Adrenal gland (tissue), 9 donors: ENCODE measurements at regions not wholly inside any gene's neighbourhood (a gene's known extent, or its start where the extent isn't known, plus 50 kb on each side); places are given as distances from the start of the nearest gene placed in this dataset.

ENCODE experiments used
- DNase-seq, 7 donors: peaks; one replicate each; pipeline ENCODE4 v3.0.0-alpha.2; 2019 to 2020
- H3K27ac ChIP-seq, 5 donors: fragments of 200-600 bp; sonication (generic) in 4 of 5; 1 replicate in 3 of 5; 2 replicates in 2 of 5; pipeline versions ENCODE4 v1.5.1 to v1.8.0; 2016 to 2020; ENCODE audit warnings: mild to moderate bottlenecking in 1 of 5
- H3K27me3 ChIP-seq: fragments of 200-600 bp; 2 replicates; pipeline ENCODE4 v1.8.0; 2021
- H3K36me3 ChIP-seq, 2 donors: fragments of 200-600 bp; replicated peaks in 1 of 2; 1 replicate in 1 of 2; 2 replicates in 1 of 2; pipeline versions ENCODE4 v1.5.1 to v1.8.0; 2018 to 2022
- H3K4me1 ChIP-seq, 2 donors: fragments of 200-600 bp; replicated peaks in 1 of 2; 1 replicate in 1 of 2; 2 replicates in 1 of 2; pipeline versions ENCODE4 v1.5.1 to v1.8.0; 2018 to 2021
- H3K4me3 ChIP-seq, 4 donors: fragments of 200-600 bp; sonication (generic) in 3 of 4; one replicate each; pipeline ENCODE4 v1.5.1; 2016 to 2018
- H3K9me3 ChIP-seq, 3 donors: fragments of 200-600 bp; sonication (generic) in 1 of 3; replicated peaks in 1 of 3; 1 replicate in 2 of 3; 2 replicates in 1 of 3; pipeline versions ENCODE4 v1.5.1 to v1.8.0; 2016 to 2021
- POLR2A ChIP-seq, 2 donors: fragments of 450-650 bp; IDR thresholded peaks; one replicate each; pipeline ENCODE4 v1.6.1; 2017; ENCODE audit warnings: antibody characterized with exemption in 2 of 2, mild to moderate bottlenecking in 2 of 2, moderate library complexity in 1 of 2
- WGBS, 4 donors: extraction: QIAGEN DNeasy Blood & Tissue Kit in 2 of 4; methylation state at CpG; one replicate each; pipeline versions ENCODE4 v1.1.5 to v1.1.7; 2013 to 2017; 5-methylcytosine and 5-hydroxymethylcytosine counted together
- intact Hi-C, 2 donors: fragments of 100-400 bp; cut with DNase I; formaldehyde crosslinking; loops; one replicate each; pipeline versions ENCODE4 v1.14.1 to v1.15.0; 2022 to 2023
- TF ChIP-seq, protein P1 (sequence below), 6 experiments: fragments of 450-650 bp in 4 of 6; fragments of 200-600 bp in 2 of 6; sonication (generic) in 1 of 6; IDR thresholded peaks; 1 replicate in 5 of 6; 2 replicates in 1 of 6; pipeline versions ENCODE4 v1.5.1 to v1.8.0; 2016 to 2021; ENCODE audit warnings: antibody characterized with exemption in 6 of 6, mild to moderate bottlenecking in 2 of 6, moderate library complexity in 1 of 6
- donor health status: healthy with polysubstance abuse.
- donor health status: Bipolar disorder and iron deficiency.
- donor health status: DM: yes; HTN: yes; CAD: no.
- donor health status: DM: no; HTN: no; CAD: no.
- donor health status: DM: no; HTN: no; CAD: no.

DNA sequence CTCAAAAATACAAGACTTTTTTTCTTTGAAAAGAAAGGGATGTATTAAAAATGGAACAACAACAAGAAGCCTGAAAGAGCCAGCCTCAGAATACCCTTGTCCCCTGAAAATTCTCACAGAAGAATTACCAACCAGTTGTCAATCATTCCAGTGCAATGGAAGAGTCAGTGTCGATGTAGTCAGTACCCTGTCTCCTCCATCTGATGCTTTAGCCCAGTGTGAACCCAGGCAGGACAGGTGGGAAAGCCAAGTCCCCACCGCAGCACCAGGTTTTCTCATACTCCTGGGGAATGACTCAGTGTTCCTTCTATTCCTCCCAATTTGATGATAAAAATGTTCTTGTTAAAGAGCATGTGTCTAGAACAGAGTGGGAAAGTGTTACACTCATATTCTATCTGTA lies 332.0 kb upstream of the CHAC2 start:
- 65 to 88% (median 80%) methylated on average over 2 of the region's 2 CpGs for WGBS, 4 donors
- Histone ChIP-seq H3K27ac (no peak overlapping the region), H3K4me1 (no peaks in the 10 kb centered on the region), H3K9me3 (no peaks in the 10 kb centered on the region), H3K36me3 (no peaks in the 10 kb centered on the region), H3K27me3 (no peaks in the 10 kb centered on the region), H3K4me3 (no peak overlapping the region)
- DNase-seq, result no peak
- intact Hi-C loops, result no loop called here
- TF ChIP-seq POLR2A (IDR thresholded peaks at IDR 0.05), result no peak
- TF ChIP-seq, protein P1, sequence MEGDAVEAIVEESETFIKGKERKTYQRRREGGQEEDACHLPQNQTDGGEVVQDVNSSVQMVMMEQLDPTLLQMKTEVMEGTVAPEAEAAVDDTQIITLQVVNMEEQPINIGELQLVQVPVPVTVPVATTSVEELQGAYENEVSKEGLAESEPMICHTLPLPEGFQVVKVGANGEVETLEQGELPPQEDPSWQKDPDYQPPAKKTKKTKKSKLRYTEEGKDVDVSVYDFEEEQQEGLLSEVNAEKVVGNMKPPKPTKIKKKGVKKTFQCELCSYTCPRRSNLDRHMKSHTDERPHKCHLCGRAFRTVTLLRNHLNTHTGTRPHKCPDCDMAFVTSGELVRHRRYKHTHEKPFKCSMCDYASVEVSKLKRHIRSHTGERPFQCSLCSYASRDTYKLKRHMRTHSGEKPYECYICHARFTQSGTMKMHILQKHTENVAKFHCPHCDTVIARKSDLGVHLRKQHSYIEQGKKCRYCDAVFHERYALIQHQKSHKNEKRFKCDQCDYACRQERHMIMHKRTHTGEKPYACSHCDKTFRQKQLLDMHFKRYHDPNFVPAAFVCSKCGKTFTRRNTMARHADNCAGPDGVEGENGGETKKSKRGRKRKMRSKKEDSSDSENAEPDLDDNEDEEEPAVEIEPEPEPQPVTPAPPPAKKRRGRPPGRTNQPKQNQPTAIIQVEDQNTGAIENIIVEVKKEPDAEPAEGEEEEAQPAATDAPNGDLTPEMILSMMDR (IDR thresholded peaks at IDR 0.05), result no peak

DNA sequence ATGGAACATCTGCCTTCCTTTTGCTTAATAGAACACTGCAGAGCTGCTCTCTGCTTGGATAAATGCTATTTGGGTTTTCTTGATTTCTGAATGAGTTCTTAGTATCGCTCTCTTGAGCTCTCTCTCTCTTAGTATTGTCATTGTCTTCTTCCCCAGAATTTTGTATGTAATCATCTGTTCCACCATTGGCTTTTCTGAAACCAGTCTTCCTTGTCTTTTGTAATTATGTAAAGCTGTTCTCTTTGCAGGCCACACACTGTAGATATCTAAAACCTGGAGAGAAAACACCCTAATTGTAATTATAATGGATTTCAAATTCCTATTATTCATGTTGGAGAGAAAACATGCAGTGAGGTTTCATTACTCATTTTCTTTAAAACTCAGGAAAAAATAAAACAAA lies 333.1 kb upstream of the CHAC2 start:
- DNase-seq, result no peak
- no peak for TF ChIP-seq POLR2A (IDR thresholded peaks at IDR 0.05)
- TF ChIP-seq, protein P1 (IDR thresholded peaks at IDR 0.05), result no peak
- H3K9me3 ChIP-seq, result no peaks in the 10 kb centered on the region
- intact Hi-C loops, result no loop called here
- H3K27ac ChIP-seq, result no peak overlapping the region
- H3K36me3 ChIP-seq, result no peaks in the 10 kb centered on the region
- no peaks in the 10 kb centered on the region for H3K4me1 ChIP-seq
- whole genome bisulfite sequencing, 4 donors, result 83 to 92% (median 91%) methylated on average over 1 of the region's 1 CpG
- no peak overlapping the region for H3K4me3 ChIP-seq
- no peaks in the 10 kb centered on the region for H3K27me3 ChIP-seq

DNA sequence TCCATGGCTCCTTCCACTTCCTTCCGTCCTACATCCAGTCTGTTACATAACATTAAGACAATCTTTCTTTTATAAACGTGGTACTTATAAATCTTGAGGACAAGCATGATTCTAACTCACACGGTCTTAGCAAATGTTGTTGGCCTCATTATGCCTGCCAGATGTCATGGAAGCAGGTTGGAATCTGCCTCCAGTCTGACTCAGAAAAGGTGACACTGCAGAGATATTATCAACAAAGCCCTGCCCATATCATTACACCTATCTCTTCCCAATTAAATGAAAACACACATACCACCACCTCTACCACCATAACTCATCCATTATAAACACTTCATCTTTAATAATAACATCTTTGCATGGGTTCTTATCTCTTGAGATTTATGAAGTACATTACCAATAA lies 334.7 kb upstream of the CHAC2 start:
- intact Hi-C loops, result no loop called here
- TF ChIP-seq, protein P1 (IDR thresholded peaks at IDR 0.05), result no peak
- no peak for TF ChIP-seq POLR2A (IDR thresholded peaks at IDR 0.05)
- 58 to 64% (median 59%) methylated on average over 3 of the region's 3 CpGs for WGBS, 4 donors

DNA sequence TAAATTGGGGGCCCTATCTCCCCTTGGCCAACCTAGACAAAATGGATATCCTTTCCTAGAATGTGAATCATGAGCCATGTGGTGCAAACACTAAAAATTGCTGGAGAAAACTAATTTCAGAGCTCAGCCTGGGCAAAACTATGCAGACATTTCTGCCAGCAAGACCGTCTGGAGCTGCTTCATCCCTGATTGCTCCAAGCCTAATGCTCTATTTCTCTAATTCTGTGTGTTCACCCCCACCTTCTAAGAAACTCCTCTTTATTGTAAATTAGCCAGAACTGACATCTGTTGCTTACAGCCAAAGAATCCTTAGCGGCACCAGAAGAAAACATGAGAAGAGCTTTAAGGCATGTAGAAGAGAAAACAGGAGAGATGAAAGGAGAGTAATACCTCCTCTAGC lies 337.7 kb upstream of the CHAC2 start:
- Histone ChIP-seq H3K4me3 (no peak overlapping the region), H3K4me1 (no peaks in the 10 kb centered on the region), H3K36me3 (no peaks in the 10 kb centered on the region), H3K27ac (no peak overlapping the region), H3K9me3 (no peaks in the 10 kb centered on the region), H3K27me3 (no peaks in the 10 kb centered on the region)
- TF ChIP-seq, protein P1 (IDR thresholded peaks at IDR 0.05), result no peak
- TF ChIP-seq POLR2A (IDR thresholded peaks at IDR 0.05), result no peak
- no peak for DNase-seq
- intact Hi-C loops, result no loop called here
- WGBS, 4 donors, result 50 to 68% (median 61%) methylated on average over 2 of the region's 2 CpGs

More for the DNA sequence above, 334.7 kb upstream of the CHAC2 start:
- Histone ChIP-seq H3K36me3 (no peaks in the 10 kb centered on the region), H3K4me3 (no peak overlapping the region), H3K27ac (no peak overlapping the region), H3K9me3 (no peaks in the 10 kb centered on the region), H3K27me3 (no peaks in the 10 kb centered on the region), H3K4me1 (no peaks in the 10 kb centered on the region)
- no peak for DNase-seq
